HG02840 (cell line): ENCODE measurements at regions not wholly inside any gene's neighbourhood (a gene's known extent, or its start where the extent isn't known, plus 50 kb on each side); places are given as distances from the start of the nearest gene placed in this dataset.

Experiments
- ATAC-seq: cut with Tn5 transposase; IDR thresholded peaks from one replicate; pipeline ENCODE4 v1.9.1; 2021; ENCODE audit warnings: mild to moderate bottlenecking, moderate library complexity, moderate number of reproducible peaks; ENCODE audit not compliant: unreplicated experiment, low FRiP score

- ATAC-seq, result no peak
Measured at GRCh38 chr17:71658996-71659395, 461.8 kb upstream of the SOX9 start.

GRCh38 chr17:71664861-71665260 lies 456.0 kb upstream of the SOX9 start:
- ATAC-seq, result no peak

GRCh38 chr17:71666047-71666446 lies 454.8 kb upstream of the SOX9 start:
- ATAC-seq, result no peak

GRCh38 chr17:71667661-71668060 lies 453.2 kb upstream of the SOX9 start:
- no peak for ATAC-seq

GRCh38 chr17:71668807-71669206 lies 452.0 kb upstream of the SOX9 start:
- no peak for ATAC-seq

GRCh38 chr17:71677439-71677838 lies 443.4 kb upstream of the SOX9 start:
- ATAC-seq, result no peak

GRCh38 chr17:71679832-71680231 lies 441.0 kb upstream of the SOX9 start:
- ATAC-seq, result no peak

GRCh38 chr17:71681427-71682173 lies 439.2 kb upstream of the SOX9 start:
- no peak for ATAC-seq

GRCh38 chr17:71682174-71682494 lies 438.7 kb upstream of the SOX9 start:
- no peak for ATAC-seq

GRCh38 chr17:71689782-71690181 lies 431.0 kb upstream of the SOX9 start:
- no peak for ATAC-seq

- no peak for ATAC-seq
Measured at GRCh38 chr17:71699907-71700306, 420.9 kb upstream of the SOX9 start.

GRCh38 chr17:71703701-71704100 lies 417.1 kb upstream of the SOX9 start:
- no peak for ATAC-seq

GRCh38 chr17:71709271-71709890 lies 411.4 kb upstream of the SOX9 start:
- ATAC-seq, result no peak

GRCh38 chr17:71709946-71710345 lies 410.9 kb upstream of the SOX9 start:
- no peak for ATAC-seq

GRCh38 chr17:71710816-71711215 lies 410.0 kb upstream of the SOX9 start:
- ATAC-seq, result no peak

- ATAC-seq, result no peak
Measured at GRCh38 chr17:71713846-71714245, 407.0 kb upstream of the SOX9 start.

- ATAC-seq, result no peak
Measured at GRCh38 chr17:71724339-71724738, 396.5 kb upstream of the SOX9 start.

GRCh38 chr17:71725811-71726210 lies 395.0 kb upstream of the SOX9 start:
- no peak for ATAC-seq

GRCh38 chr17:71726341-71726740 lies 394.5 kb upstream of the SOX9 start:
- ATAC-seq, result no peak

- ATAC-seq, result no peak
Measured at GRCh38 chr17:71727292-71727691, 393.5 kb upstream of the SOX9 start.

- no peak for ATAC-seq
Measured at GRCh38 chr17:71727723-71728122, 393.1 kb upstream of the SOX9 start.

GRCh38 chr17:71730871-71731270 lies 389.9 kb upstream of the SOX9 start:
- ATAC-seq, result no peak
